ENCODE measurements at regions not wholly inside any gene's neighbourhood (a gene's known extent, or its start where the extent isn't known, plus 50 kb on each side); places are given as distances from the start of the nearest gene placed in this dataset.

DNA sequence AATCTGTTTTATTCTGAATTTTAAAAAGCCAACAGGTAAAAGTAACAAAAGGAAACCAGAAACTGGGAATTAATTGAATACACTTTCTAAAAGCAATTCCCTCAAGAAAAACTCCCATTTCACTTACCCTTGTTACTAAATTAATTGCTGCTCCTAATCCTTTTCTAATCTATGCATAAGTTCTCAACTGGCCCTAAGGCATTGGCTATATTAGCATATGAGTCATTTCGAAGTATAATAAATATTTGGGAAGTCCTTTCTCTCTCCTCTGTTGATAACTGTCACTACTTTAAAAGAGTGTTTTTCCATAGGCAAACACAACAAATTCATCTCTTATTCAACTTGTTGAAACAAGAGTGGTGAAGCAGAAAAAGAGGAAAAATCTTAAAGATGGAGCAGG is 486.5 kb upstream of the HTR2C start:
- TF ChIP-seq, protein P1, sequence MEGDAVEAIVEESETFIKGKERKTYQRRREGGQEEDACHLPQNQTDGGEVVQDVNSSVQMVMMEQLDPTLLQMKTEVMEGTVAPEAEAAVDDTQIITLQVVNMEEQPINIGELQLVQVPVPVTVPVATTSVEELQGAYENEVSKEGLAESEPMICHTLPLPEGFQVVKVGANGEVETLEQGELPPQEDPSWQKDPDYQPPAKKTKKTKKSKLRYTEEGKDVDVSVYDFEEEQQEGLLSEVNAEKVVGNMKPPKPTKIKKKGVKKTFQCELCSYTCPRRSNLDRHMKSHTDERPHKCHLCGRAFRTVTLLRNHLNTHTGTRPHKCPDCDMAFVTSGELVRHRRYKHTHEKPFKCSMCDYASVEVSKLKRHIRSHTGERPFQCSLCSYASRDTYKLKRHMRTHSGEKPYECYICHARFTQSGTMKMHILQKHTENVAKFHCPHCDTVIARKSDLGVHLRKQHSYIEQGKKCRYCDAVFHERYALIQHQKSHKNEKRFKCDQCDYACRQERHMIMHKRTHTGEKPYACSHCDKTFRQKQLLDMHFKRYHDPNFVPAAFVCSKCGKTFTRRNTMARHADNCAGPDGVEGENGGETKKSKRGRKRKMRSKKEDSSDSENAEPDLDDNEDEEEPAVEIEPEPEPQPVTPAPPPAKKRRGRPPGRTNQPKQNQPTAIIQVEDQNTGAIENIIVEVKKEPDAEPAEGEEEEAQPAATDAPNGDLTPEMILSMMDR (IDR thresholded peaks at IDR 0.05; ENCODE audit: insufficient read depth, low read length) = no peak
- TF ChIP-seq POLR2AphosphoS5 (IDR thresholded peaks at IDR 0.05; ENCODE audit: low read depth) (no peak), SPI1 (IDR thresholded peaks at IDR 0.05; ENCODE audit: borderline replicate concordance, low read depth) (no peak)
